RWPE2 (cell line): ENCODE measurements at regions not wholly inside any gene's neighbourhood (a gene's known extent, or its start where the extent isn't known, plus 50 kb on each side); places are given as distances from the start of the nearest gene placed in this dataset.

Experiments
- ATAC-seq: fragments of 200-7000 bp; cut with Tn5 transposase; 3 replicates; pipeline ENCODE4 v1.9.1; 2021; ENCODE audit warnings: low read depth
- DNase-seq: peaks from one replicate; pipeline ENCODE4 v3.0.0-alpha.2; 2020; ENCODE audit warnings: low spot score
- H3K27ac ChIP-seq: fragments of 450-650 bp; 2 replicates; pipeline ENCODE4 v1.5.1; 2017; ENCODE audit warnings: mild to moderate bottlenecking; ENCODE audit not compliant: poor library complexity, severe bottlenecking
- H3K27me3 ChIP-seq: fragments of 250-450 bp; sonication (Bioruptor Pico); 2 replicates; pipeline ENCODE4 v1.5.1; 2021; ENCODE audit warnings: mild to moderate bottlenecking, moderate library complexity; ENCODE audit not compliant: insufficient read depth, poor library complexity, severe bottlenecking
- H3K36me3 ChIP-seq: fragments of 250-450 bp; sonication (Bioruptor Pico); 2 replicates; pipeline ENCODE4 v1.5.1; 2020; ENCODE audit warnings: low read depth, mild to moderate bottlenecking, moderate library complexity
- H3K4me1 ChIP-seq: fragments of 250-450 bp; sonication (Bioruptor Pico); 2 replicates; pipeline ENCODE4 v1.5.1; 2021; ENCODE audit warnings: mild to moderate bottlenecking, moderate library complexity; ENCODE audit not compliant: insufficient read depth, poor library complexity, severe bottlenecking
- H3K4me3 ChIP-seq: fragments of 250-450 bp; sonication (Bioruptor Pico); 2 replicates; pipeline ENCODE4 v1.5.1; 2021; ENCODE audit warnings: mild to moderate bottlenecking, moderate library complexity; ENCODE audit not compliant: severe bottlenecking
- H3K9me3 ChIP-seq: fragments of 250-450 bp; sonication (Bioruptor Pico); 2 replicates; pipeline ENCODE4 v1.5.1; 2021; ENCODE audit warnings: mild to moderate bottlenecking, moderate library complexity; ENCODE audit not compliant: severe bottlenecking
- TF ChIP-seq, protein P1 (sequence below): fragments of 450-650 bp; IDR thresholded peaks from one replicate; pipeline ENCODE4 v1.5.1; 2017; ENCODE audit warnings: mild to moderate bottlenecking, moderate library complexity; ENCODE audit not compliant: poor library complexity, severe bottlenecking

DNA sequence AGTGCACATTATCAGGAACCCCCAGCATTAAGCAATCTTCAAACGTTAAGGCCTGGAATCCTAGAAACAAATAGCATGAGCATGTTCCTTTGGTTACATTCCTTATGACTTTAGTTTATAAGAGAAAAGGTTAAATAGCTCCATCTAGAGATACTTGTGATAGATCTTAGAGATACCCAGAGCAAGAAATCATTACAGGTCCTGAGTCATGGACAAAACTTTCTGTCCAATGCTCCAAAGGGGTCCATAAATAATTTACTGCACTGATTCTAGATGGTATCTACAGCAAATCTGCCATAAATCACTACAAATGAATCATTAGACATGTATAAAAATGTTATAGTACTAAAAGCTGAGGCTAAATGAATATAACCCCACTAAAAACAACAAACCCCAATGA lies 139.6 kb downstream of the HTR1A start:
- H3K9me3 ChIP-seq, result no peaks in the 10 kb centered on the region
- H3K36me3 ChIP-seq, result no peaks in the 10 kb centered on the region
- H3K4me1 ChIP-seq, result no peaks in the 10 kb centered on the region
- H3K27ac ChIP-seq, result no peak overlapping the region
- TF ChIP-seq, protein P1, sequence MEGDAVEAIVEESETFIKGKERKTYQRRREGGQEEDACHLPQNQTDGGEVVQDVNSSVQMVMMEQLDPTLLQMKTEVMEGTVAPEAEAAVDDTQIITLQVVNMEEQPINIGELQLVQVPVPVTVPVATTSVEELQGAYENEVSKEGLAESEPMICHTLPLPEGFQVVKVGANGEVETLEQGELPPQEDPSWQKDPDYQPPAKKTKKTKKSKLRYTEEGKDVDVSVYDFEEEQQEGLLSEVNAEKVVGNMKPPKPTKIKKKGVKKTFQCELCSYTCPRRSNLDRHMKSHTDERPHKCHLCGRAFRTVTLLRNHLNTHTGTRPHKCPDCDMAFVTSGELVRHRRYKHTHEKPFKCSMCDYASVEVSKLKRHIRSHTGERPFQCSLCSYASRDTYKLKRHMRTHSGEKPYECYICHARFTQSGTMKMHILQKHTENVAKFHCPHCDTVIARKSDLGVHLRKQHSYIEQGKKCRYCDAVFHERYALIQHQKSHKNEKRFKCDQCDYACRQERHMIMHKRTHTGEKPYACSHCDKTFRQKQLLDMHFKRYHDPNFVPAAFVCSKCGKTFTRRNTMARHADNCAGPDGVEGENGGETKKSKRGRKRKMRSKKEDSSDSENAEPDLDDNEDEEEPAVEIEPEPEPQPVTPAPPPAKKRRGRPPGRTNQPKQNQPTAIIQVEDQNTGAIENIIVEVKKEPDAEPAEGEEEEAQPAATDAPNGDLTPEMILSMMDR, result peak; percentile 21
- H3K4me3 ChIP-seq, result no peak overlapping the region
- H3K27me3 ChIP-seq, result peaks cover 4% of the 10 kb centered on the region
- no peak for DNase-seq
- ATAC-seq, result peak; percentile 54; the same call in 1 of the 3 replicates

DNA sequence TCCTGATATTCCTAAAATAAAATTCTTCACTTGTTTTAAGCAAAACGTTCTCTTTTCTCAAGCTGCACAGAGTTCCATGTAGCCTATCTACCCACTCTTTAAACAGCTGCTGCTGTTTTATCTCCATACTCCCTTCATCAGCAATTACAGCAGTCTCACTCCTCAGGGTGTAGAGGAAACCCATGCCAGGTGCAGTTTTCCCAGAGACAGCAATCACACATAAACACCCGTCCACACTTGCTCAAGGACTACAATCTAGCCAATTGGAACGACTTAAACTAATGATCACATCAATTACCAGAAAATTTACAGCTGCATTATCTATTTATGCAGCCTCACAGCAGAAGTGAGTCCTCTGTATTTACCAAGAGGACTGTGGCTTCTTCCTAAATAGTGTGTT lies 141.7 kb downstream of the HTR1A start:
- Histone ChIP-seq H3K27me3 (peaks cover 7% of the 10 kb centered on the region), H3K36me3 (no peaks in the 10 kb centered on the region), H3K27ac (no peak overlapping the region), H3K4me3 (no peak overlapping the region), H3K4me1 (no peaks in the 10 kb centered on the region), H3K9me3 (peaks cover under 1% of the 10 kb centered on the region)
- DNase-seq (no peak), ATAC-seq (no peak)
- TF ChIP-seq, protein P1, result no peak

DNA sequence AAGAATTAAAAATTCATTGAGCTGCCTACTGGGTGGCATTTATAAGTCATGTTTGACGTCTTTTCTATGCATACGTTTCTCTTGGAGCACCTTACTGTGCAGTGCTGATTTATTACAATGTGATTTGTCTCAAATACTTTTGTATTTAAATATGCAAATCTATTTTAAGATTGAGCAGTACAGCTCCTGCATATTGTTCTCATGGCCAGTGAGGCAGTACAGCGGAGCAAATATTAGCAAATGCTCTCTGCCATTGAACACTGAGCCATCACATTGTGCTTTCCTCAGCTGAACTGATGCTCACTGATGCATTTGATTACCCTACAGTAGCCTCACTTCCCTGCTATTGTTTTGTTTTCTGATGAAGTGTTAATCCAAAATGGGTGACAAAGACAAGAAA lies 149.6 kb downstream of the HTR1A start:
- DNase-seq (no peak), ATAC-seq (no peak)
- TF ChIP-seq, protein P1, result no peak
- Histone ChIP-seq H3K36me3 (no peaks in the 10 kb centered on the region), H3K27me3 (peaks cover 4% of the 10 kb centered on the region), H3K4me1 (no peaks in the 10 kb centered on the region), H3K27ac (no peak overlapping the region), H3K9me3 (peaks cover 3% of the 10 kb centered on the region), H3K4me3 (no peak overlapping the region)

DNA sequence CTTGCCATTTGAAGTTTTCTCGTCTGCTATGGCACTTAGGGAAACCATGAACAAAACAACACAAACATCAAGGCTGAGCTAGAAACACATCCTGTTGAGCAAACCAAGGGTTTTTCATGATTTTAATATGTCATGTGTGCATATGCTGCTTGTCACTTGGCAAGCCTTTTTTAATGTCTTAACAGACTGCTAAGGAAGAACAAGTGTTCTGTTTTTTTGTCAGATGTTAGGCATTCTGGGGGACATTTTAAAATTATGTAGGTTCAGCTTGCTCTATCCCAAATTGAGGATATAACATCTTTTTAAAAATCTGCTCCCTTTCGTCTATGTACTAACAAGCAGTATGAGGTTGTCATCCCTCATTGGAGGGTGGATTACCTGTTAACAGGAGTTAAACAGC lies 150.3 kb downstream of the HTR1A start:
- Histone ChIP-seq H3K9me3 (peaks cover 3% of the 10 kb centered on the region), H3K4me3 (no peak overlapping the region), H3K27me3 (no peaks in the 10 kb centered on the region), H3K4me1 (no peaks in the 10 kb centered on the region), H3K27ac (no peak overlapping the region), H3K36me3 (no peaks in the 10 kb centered on the region)
- DNase-seq (no peak), ATAC-seq (no peak)
- TF ChIP-seq, protein P1, result no peak

DNA sequence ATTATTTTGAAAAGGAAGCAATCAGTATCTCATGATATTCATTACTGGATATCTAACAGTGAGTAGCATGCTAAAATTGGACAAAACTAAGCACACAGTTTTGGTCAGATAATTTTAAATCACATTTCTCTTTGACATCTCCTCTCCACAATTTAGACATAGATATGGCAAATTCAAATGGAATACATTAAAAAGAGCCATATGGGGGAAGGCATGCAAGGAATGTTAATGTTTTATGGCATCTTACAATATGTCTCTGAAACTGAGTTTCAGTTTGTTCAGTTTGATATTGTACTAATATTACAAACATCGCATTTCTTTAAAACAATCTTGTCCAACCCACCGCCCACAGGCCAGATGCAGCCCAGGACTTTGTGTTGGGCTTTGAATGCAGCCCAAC lies 151.0 kb downstream of the HTR1A start:
- TF ChIP-seq, protein P1, result no peak
- no peak overlapping the region for H3K27ac ChIP-seq
- ATAC-seq (no peak), DNase-seq (no peak)
- H3K27me3 ChIP-seq, result no peaks in the 10 kb centered on the region
- H3K4me1 ChIP-seq, result no peaks in the 10 kb centered on the region
- H3K4me3 ChIP-seq, result no peak overlapping the region
- H3K9me3 ChIP-seq, result peaks cover 3% of the 10 kb centered on the region
- no peaks in the 10 kb centered on the region for H3K36me3 ChIP-seq
